ENCODE measurements at regions not wholly inside any gene's neighbourhood (a gene's known extent, or its start where the extent isn't known, plus 50 kb on each side); places are given as distances from the start of the nearest gene placed in this dataset.

DNA sequence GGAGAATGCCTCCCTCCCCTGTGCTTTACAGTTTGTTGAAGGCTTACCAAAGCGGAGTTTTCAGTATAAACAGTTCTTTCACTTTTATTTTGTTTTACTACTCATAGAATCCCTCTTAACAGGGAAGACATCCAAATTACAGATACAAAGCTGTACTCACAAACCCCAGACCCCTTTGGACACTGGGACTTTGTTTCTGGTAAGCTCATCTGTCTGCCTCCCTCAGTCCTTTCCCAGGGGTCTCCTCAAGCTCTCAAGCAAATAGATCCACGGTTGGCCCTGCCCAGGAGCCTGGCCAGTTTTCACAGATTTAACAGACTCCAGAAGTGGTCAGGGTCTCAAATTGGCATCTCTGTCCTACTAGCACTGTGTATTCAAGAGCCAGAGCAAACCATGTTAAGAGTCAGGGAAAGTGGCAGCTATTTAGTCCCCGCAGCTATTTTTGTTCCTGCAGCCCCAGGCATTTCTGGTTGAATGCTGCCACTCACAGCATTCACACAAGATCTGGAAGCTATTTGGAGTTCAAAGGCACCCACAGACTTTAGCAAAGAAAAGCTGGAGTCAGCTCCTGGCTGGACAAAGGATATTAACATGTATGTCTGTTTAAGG is 54.2 kb downstream of the TMEM100 start:
- Histone ChIP-seq H3K36me3 (no peaks in the 10 kb centered on the region), H3K4me1 (ENCODE audit: insufficient read depth) (no peaks in the 10 kb centered on the region), H3K27me3 (no peaks in the 10 kb centered on the region), H3K27ac (no peak overlapping the region), H3K4me3 (no peak overlapping the region), H3K9me3 (no peaks in the 10 kb centered on the region)
- no peak for DNase-seq
- TF ChIP-seq EP300 (IDR thresholded peaks at IDR 0.05) (no peak), POLR2A (IDR thresholded peaks at IDR 0.05) (no peak)
- TF ChIP-seq, protein P1, sequence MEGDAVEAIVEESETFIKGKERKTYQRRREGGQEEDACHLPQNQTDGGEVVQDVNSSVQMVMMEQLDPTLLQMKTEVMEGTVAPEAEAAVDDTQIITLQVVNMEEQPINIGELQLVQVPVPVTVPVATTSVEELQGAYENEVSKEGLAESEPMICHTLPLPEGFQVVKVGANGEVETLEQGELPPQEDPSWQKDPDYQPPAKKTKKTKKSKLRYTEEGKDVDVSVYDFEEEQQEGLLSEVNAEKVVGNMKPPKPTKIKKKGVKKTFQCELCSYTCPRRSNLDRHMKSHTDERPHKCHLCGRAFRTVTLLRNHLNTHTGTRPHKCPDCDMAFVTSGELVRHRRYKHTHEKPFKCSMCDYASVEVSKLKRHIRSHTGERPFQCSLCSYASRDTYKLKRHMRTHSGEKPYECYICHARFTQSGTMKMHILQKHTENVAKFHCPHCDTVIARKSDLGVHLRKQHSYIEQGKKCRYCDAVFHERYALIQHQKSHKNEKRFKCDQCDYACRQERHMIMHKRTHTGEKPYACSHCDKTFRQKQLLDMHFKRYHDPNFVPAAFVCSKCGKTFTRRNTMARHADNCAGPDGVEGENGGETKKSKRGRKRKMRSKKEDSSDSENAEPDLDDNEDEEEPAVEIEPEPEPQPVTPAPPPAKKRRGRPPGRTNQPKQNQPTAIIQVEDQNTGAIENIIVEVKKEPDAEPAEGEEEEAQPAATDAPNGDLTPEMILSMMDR (IDR thresholded peaks at IDR 0.05) = no peak
- 51 to 61% (median 55%) methylated on average over 3 of the region's 3 CpGs for WGBS, 3 donors
- intact Hi-C loops (cut with DNase I) = no loop called here

- Histone ChIP-seq H3K36me3 (no peaks in the 10 kb centered on the region), H3K27ac (no peak overlapping the region), H3K27me3 (no peaks in the 10 kb centered on the region), H3K4me1 (ENCODE audit: insufficient read depth) (no peaks in the 10 kb centered on the region), H3K9me3 (no peaks in the 10 kb centered on the region), H3K4me3 (no peak overlapping the region)
- TF ChIP-seq, protein P1 (IDR thresholded peaks at IDR 0.05) = no peak
- TF ChIP-seq POLR2A (IDR thresholded peaks at IDR 0.05) (no peak), EP300 (IDR thresholded peaks at IDR 0.05) (no peak)
- no peak for DNase-seq
- intact Hi-C loops (cut with DNase I) = no loop called here
- WGBS, 3 donors = 78 to 86% (median 82%) methylated on average over 2 of the region's 2 CpGs
These were observed 55.9 kb downstream of the TMEM100 start for GRCh38 chr17:55666806-55667205.

- Histone ChIP-seq H3K9me3 (no peaks in the 10 kb centered on the region), H3K27me3 (no peaks in the 10 kb centered on the region), H3K27ac (no peak overlapping the region), H3K4me3 (no peak overlapping the region), H3K4me1 (ENCODE audit: insufficient read depth) (no peaks in the 10 kb centered on the region), H3K36me3 (no peaks in the 10 kb centered on the region)
- no peak for TF ChIP-seq EP300 (IDR thresholded peaks at IDR 0.05)
- no peak for TF ChIP-seq POLR2A (IDR thresholded peaks at IDR 0.05)
- TF ChIP-seq, protein P1 (IDR thresholded peaks at IDR 0.05) = no peak
- no peak for DNase-seq
- intact Hi-C loops (cut with DNase I) = no loop called here
- 77 to 88% (median 82%) methylated on average over 3 of the region's 3 CpGs for WGBS, 3 donors
These were observed 58.4 kb downstream of the TMEM100 start for GRCh38 chr17:55664287-55664686.

DNA sequence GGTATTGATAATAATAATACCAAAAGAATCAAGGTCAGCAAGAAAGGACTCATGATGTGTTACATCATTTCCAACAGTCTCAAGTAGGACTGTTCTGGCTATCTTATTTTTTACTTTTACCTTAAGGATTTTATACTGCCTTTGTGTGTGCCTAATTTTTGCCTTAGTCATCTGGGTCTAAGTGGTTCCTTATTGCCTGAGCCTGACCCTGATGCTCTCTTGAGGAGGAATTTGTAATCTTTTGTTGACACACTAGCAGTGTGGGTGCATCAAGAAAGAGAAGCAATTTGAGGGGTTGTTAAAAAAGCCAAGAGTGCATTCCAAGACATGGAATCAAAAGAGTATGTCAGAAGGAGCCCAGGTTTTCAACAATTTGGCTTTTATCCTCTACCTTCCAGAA is 59.3 kb downstream of the TMEM100 start:
- Histone ChIP-seq H3K36me3 (no peaks in the 10 kb centered on the region), H3K4me1 (ENCODE audit: insufficient read depth) (no peaks in the 10 kb centered on the region), H3K27me3 (no peaks in the 10 kb centered on the region), H3K27ac (no peak overlapping the region), H3K9me3 (no peaks in the 10 kb centered on the region), H3K4me3 (no peak overlapping the region)
- TF ChIP-seq POLR2A (IDR thresholded peaks at IDR 0.05) (no peak), EP300 (IDR thresholded peaks at IDR 0.05) (no peak)
- TF ChIP-seq, protein P1 (IDR thresholded peaks at IDR 0.05) = no peak
- intact Hi-C loops (cut with DNase I) = no loop called here
- DNase-seq = no peak
